Activated CD8-positive, alpha-beta memory T cell treated with anti-CD3 and anti-CD28 coated beads, Interleukin-2, amount 50 U/mL, for 1 hour (primary cell): ENCODE measurements at regions not wholly inside any gene's neighbourhood (a gene's known extent, or its start where the extent isn't known, plus 50 kb on each side); places are given as distances from the start of the nearest gene placed in this dataset.
A peak's percentile ranks its signal among the peaks of the same experiment; 100 is the strongest.
"Not testable (repeated sequence)": the region's sequence is repeated elsewhere in the genome, so short reads cannot be mapped to it uniquely, and the experiment has no call there.

Source experiments
- DNase-seq: peaks from one replicate; pipeline ENCODE4 v3.0.0-alpha.2; 2020; ENCODE audit errors: extremely low read depth

DNA sequence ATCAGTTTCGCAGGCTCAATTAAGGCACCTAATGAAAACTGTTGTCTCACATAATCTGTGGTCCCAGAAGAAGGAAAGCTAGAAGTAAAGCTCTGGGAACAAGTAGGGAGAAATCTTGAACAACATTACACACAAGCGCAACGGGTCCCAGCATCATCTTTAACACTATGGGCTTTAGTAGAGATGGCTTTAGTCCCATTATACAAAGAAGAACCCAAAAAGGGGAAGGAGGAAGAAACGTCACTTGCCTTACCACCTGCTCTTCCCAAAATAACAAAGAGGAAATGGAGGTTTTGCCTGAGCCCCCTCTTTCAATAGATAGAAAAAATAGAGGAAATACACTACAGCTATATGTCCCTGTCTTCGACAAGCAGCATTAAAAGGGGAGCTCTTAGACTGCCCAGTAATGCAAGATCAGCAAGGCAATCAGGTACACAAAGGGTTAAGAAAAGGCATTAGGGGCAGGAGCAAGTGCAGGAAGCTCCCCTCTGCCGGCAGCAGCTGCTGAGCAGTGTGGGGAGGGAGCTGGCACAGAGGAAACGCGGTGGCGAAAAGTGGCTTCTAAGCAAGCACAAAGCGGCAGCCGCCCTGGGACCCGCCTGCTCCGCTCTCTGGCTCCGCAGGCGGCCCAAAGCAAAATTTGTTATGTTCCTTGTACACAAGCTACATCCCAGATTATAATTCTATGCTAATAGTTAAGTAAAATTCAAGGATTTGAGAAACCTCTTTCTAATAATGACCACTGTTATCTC lies 1218.8 kb downstream of the TMEM121 start:
- not testable (repeated sequence) for DNase-seq

DNA sequence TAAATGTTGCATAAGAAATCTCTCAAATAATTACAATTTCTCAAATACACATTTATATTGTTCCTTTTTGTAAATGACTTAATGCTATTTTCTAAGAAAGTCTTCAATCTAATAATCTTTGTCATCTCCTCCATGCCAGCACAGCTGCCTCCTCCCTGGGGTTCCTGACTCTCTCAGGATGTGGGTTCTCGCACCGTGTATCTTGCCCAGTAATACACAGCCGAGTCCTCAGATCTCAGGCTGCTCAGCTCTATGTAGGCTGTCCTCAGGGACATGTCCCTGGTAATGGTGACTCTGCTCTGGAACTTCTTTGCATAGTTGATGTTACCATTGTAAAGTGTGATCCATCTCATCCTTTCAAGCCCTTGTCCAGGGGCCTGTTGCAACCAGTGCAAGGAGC lies 1223.7 kb downstream of the TMEM121 start:
- not testable (repeated sequence) for DNase-seq

DNA sequence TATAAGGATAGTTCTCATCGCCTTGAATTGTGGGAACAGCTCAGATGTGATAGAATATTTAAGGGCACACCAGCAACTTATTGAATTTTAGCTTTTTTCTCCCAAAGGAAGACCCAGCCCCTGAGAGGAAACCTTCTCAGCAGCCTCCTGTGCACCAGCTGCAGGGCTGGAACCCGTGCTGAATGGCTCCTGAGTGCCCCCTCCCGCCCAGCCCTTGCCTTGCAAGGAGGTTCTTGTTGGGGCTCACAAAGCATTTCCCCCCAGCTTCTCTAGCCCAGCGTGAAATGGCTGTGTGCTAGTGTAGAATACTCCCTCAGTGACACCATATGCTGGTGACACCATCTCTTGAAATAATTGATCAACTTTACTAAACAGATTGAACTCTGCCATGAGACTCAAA lies 1227.4 kb downstream of the TMEM121 start:
- DNase-seq = not testable (repeated sequence)

DNA sequence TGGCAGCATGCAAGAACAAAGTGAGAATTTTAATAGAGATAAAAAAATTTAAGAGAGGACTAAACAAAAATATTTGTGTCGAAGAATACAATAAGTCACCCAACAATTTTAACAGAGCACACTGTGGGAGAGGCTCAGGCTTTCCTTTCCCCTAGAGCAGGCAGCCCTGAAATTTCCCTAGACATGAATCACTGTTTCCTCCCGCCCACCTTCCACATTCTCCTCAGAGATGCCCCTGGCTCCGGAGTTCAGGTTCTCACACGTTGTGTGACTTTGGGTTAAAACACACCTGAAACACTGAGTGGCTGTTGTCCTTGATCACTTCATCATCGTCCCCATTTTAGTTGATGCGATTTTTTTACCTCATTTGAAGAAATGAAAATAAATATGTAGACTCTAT lies 1231.1 kb downstream of the TMEM121 start:
- DNase-seq = not testable (repeated sequence)

DNA sequence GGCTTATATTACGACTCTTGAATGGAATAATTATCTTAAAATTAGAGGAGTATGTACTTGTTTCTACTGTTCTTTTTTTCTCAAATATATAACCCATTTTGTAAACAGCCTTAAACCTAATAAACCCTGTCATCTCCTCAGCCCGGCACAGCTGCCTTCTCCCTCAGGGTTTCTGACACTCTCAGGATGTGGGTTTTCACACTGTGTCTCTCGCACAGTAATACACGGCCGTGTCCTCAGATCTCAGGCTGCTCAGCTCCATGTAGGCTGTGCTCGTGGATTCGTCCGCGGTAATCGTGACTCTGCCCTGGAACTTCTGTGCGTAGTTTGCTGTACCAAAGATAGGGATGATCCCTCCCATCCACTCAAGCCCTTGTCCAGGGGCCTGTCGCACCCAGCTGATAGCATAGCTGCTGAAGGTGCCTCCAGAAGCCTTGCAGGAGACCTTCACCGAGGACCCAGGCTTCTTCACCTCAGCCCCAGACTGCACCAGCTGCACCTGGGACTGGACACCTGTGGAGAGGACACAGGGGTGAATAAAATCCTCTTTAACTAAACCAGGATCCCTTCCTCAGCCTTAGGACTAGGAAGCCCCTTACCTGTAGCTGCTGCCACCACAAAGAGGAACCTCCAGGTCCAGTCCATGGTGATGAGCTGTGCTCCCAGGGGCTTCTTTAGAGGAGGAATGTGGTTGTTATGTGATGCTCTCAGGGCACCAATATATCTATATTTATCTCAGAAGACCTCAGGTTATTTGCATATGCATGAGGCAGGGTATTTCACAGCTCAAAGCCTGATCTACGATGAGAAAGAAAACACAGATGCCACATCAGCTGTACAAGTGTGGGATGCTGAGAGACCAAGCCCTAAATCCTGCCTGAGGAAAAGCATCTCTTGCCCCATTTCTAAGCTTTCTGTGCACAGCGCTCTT lies 1235.8 kb downstream of the TMEM121 start:
- not testable (repeated sequence) for DNase-seq

DNA sequence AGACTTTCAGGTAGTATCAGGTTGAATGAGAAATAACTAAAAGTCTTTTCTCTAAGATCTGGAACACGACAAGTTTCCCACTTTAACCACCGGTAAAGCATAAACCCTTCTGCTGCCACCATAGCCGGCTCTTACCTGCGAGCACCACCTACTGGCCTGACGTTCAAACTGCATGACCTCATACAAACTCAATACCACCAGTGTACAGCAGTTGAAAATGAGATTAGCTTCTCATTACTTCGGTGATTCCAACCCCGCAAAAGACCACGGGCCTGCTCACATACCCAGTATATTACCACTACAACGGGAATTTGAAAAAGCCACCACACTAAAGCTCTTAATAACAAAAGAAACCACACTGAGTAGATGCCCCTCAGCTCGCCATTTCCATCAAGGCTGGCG lies 1238.6 kb downstream of the TMEM121 start:
- DNase-seq = not testable (repeated sequence)

DNA sequence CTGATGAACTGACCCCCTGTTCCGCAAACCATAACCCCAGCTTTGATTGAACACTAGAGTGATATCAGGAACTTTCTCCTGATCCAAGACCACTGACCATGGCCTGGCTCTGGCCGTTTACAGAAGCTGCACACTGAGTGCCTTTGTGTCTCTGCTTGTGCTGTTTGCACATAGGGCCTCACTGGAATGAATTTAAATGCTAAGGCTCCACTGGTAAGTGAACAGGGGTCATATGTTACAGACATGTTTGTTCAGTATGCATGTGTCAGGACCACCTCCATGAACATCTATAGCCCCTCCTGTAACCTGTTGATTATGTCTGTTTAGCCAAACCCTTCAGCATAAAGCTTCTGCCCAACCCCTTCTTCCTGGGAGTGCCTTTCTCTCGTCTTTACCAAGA lies 1239.8 kb downstream of the TMEM121 start:
- DNase-seq = no peak

DNA sequence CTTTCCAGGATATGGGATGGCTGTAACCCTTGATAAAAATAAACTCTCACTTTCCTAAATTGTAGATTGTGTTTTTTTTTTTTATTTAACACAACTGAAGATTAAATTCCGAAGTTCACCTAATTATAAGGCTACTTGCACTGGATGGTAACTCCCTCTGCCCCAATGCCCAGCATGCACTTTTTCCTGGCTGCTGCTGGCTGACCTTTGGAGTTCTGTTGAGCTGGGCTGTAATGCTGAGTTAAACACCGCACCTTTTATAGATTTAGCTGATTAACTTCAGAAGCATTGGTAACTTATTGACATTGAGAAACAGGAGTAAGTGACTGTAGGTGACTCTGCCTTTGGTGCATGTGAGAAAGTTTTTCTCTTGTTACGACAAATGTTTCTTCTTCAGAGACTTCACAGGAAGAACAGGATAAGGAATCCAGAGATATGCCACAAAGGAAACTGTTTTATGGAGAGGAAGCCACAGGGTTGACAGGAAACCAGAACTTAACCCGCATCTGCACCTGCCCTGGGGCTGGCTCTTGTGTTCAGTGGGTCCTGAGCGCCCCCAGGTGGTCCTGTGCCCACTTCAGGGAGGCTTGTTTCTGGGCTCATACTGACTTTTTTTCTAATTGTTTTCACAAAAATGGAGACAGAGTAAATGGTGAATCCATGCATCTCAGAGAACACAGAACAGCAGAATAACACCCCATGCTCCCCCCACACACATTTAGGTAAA lies 1240.3 kb downstream of the TMEM121 start:
- DNase-seq = peak; percentile 44

DNA sequence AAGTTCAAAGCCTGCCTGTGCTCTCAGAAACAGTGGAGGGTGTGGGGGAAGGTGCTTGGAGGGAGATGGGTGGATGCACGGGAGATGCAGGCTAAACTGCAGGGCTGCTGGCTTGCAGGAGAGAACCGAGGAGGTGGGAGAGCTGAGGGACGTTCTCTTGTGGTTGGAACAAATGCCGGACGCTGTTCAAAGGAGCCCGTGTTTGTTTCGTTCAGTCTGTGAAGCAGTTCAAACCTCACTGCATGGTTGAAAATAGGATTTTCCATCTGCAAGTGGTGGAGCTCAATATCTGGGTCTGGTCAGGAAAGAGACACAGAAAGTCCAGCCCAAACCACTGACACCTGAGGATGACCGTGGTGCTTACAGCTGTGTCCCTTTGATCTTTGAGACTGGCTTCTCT lies 1241.8 kb downstream of the TMEM121 start:
- DNase-seq = not testable (repeated sequence)

DNA sequence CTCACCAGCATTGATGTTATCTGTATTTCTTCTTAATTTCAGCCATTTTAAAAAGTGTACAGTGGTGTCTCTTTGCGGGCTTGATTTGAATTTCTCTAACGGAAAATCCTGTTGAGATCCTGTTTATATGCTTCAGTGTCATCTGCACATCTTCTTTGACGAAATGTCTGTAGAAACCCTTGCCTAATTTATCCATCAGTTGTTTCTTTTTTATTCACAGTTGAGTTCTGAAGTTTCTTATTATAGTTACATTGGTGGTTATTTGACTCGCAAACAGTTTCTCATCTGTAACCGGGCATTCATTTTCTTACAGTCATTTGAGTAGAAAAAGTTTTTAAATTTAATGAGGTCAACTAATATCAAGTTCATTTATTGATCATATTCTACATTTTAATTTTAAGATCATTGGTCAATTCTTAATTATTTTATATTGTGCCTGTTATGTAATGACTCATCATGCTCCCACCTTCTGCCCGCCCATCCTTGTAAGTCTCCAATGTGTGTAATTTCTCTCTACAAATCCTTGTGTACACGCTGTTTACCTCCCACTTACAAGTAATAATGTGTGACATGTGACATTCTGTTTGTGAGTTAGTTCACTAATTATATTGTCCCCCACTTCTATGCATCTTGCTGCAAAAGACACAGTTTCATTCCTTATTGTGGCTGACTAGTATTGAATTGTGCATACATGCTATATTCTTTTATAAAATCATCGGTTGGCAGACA lies 1242.8 kb downstream of the TMEM121 start:
- DNase-seq = not testable (repeated sequence)

DNA sequence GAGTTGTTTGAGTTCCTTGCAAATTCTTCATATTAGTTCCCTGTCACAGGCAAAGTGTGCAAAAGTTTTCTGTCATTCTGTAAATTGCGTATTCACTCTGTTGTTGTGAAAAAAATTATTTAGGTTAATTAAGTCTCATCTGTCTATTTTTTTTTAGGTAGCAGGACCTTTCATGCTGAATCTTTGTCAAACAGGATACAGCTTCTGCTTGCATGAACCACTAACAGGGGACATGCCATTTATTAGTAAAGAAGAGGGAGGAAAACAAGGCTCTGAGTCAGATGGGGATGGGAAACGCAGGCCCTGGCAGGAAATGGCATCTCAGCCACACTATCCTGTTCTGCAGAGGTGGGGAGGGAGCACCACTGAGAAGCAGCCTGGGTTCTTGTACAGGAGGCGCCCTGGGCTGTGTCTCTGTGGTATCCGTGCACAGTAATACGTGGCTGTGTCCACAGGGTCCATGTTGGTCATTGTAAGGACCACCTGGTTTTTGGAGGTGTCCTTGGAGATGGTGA lies 1243.8 kb downstream of the TMEM121 start:
- DNase-seq = not testable (repeated sequence)

DNA sequence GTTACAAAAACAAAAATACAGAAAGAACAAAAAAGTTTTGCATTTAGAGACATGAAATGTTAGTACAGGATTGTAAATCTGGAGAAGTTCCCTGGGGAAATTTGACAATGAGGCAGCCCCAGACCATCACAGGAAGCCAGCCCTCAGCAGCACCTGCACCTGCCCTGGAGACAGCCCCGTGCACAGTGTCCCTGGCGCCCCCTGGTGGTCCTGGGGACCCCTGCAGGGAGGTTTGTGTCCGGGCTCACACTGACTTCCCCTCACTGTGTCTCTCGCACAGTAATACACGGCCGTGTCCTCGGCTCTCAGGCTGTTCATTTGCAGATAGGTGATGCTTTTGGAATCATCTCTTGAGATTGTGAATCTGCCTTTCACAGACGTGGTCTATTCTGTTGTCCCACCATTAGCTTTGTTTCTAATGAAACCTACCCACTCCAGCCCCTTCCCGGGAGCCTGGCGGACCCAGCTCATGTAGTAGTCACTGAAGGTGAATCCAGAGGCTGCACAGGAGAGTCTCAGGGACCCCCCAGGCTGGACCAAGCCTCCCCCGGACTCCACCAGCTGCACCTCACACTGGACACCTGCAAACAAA lies 1248.6 kb downstream of the TMEM121 start:
- DNase-seq = peak; percentile 49

DNA sequence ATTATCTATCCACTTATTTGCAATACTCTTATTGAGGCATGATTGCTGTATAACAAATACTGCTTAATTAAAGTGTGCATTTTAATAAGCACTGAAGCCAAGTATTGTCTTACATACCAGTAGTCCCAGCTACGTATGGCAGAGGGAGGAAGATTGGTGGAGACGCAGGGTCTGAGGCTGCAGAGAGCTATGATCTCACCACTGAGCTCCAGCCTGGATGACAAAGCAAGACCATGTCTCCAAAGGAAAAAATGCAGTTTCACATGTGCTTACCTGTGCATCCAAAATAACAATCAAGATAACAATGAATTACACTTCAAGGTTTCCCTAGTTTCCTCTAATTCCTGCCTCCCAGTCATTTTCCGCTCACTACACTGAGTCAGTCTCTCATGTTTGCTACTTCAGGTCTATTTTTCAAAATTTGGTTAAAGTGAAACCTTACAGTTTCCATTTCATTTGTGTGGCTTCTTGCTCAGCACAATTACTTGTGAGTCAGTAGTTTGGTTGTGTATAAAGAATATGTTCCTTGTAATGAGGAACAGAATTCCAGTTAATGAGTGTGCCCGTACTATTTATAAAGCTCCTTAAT lies 1250.1 kb downstream of the TMEM121 start:
- DNase-seq = no peak

DNA sequence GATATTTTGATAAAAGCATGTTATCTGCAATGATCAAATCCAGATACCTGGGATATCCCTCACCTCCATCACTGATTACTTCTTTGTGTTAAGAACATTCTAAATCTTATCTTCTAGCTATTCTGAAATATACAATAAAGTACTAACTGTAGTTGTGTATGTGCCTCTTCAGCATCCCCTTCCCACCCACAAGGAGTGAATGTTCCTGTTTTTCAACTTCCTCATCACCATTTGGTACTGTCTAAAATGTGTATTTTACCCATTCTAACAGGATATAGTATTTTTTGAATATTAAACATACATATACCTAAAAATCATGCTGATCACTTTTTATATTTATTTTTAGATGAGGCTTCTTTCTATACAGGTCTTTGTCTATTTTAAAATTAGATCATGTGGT lies 1252.6 kb downstream of the TMEM121 start:
- DNase-seq = no peak

DNA sequence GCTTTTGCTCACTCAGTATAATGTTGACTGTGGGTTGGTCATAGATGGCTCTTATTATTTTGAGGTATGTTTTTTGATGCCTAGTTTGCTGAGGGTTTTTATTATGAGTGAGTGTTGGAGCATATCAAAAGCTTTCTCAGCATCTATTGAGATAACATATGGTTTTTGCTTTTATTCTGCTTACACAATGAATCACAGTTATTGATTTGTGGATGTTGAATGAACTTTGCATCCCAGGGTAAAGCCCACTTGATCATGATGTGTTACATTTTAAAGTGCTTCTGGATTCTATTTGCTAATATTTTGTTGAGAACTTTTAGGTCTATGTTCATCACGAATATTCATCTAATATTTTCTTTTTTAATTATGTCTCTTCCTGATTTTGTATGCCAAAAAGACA lies 1260.3 kb downstream of the TMEM121 start:
- no peak for DNase-seq

DNA sequence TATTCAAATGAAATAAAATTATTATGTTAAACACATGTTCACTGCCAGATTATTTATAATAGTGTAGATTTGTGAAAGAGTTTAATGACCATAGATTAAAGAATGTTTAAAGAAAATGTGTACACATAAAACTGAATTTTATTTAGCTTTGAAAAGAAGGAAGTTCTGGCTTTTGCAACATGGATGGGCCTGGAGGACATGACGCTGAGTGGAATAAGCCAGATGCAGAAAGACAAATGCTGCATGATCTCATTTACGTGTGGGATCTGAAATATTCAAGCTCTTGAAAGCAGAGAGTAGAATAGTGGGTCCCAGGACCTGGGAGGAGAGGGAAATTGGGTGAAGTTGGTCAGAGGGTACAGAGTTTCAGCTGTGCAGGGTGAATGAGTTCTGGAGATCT lies 1261.2 kb downstream of the TMEM121 start:
- no peak for DNase-seq

DNA sequence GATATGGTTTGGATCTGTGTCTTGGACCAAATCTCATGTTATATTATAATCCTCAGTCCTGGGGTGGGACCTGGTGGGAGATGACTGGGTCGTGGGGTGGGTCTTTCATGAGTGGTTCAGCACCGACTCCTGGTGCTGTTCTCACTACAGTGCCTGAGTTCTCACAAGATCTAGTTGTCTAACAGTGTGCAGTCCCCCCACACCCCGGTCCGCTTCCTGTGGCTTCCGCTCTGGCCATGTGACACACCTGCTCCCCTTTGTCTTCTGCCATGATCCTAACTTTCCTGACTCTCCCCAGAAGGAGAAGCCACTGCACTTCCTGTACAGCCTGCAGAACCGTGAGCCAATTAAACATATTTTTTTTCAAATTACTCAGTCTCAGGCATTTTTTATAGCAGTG lies 1262.2 kb downstream of the TMEM121 start:
- DNase-seq = no peak

DNA sequence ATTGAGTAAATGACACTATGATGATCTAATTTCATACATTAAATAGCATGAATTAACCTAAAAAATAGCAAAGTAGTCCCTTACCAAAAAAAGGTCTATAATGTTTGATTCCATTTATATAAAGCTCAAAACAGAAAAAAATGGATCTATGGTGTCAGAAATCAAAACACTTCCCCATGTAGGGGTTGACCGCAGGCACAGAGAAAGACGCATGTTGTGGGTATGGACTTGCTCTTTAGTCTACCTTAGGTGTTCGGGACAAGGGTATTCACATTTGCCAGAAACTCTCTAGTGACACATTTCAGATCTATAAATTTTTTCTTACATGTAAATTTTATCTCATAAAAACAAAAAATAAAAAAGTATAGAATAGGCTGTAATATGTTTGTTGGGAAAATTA lies 1262.9 kb downstream of the TMEM121 start:
- DNase-seq = no peak

DNA sequence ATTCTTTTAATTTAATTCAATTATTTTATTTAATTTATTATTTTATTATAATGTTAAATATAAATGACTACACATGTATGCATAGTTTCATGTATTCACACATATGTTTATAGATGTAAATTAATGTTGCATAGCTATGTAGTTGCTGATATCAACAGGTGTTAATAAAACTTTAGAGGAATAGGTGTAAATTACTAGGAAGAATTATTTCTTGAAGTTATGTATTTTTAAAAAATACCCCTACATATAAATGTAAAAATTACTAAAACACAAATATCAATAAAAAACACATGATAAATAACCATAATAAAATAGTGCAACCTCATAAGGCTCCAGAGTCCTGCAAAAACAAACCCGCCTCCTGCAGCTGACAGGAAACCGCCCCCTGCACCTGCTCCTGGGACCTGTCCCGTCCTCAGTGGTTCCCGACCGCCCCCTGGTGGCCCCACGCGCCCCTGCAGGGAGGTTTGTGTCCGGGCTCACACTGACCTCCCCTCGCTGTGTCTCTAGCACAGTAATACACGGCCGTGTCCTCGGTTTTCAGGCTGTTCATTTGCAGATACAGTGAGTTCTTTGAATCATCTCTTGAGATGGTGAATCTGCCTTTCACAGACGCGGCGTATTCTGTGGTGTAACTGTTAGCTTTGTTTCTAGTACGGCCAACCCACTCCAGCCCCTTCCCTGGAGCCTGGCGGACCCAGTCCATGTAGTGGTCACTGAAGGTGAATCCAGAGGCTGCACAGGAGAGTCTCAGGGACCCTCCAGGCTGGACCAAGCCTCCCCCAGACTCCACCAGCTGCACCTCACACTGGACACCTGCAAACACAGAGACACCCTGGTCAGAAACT lies 1264.0 kb downstream of the TMEM121 start:
- DNase-seq = peak; percentile 18

DNA sequence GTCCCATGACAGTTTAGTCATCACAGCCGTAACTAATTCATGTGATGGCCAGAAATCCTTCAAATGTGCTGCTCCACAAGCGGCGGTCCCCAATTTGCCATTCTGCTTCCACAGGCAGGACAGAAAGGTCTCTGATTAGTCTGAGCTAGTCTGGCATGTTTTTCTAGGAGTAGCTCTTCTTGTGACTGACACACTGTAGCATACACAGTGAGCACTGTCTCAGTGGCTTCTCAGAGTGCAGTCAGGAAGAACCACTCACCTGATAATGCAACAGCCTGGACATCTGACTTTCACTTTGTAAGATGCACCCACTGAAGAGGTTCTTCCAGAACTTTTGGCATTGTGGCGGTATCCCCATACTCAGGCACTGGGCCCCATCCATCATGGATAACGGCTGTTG lies 1266.2 kb downstream of the TMEM121 start:
- no peak for DNase-seq
